Osteoblast (primary cell): ENCODE measurements at regions not wholly inside any gene's neighbourhood (a gene's known extent, or its start where the extent isn't known, plus 50 kb on each side); places are given as distances from the start of the nearest gene placed in this dataset.

ENCODE experiments used
- DNase-seq: peaks from one replicate; pipeline ENCODE4 v3.0.0; 2011; ENCODE audit warnings: low spot score, mixed read lengths; ENCODE audit not compliant: insufficient read length; ENCODE audit errors: missing footprints
- H2AFZ ChIP-seq: 2 replicates; pipeline ENCODE4 v1.6.0; 2011; ENCODE audit warnings: mild to moderate bottlenecking, low read length
- H3K27ac ChIP-seq: 2 replicates; pipeline ENCODE4 v1.5.1; 2011; ENCODE audit warnings: mild to moderate bottlenecking, low read depth, low read length, moderate library complexity
- H3K27me3 ChIP-seq: 2 replicates; pipeline ENCODE4 v1.6.0; 2012; ENCODE audit warnings: mild to moderate bottlenecking, control low read depth, inconsistent platforms, low read length, moderate library complexity; ENCODE audit not compliant: insufficient read depth
- H3K36me3 ChIP-seq: 2 replicates; pipeline ENCODE4 v1.5.1; 2011; ENCODE audit warnings: mild to moderate bottlenecking, low read length, control low read depth, moderate library complexity; ENCODE audit not compliant: insufficient read depth
- H3K4me1 ChIP-seq: 2 replicates; pipeline ENCODE4 v1.5.1; 2011; ENCODE audit warnings: mild to moderate bottlenecking, low read length, control low read depth, moderate library complexity; ENCODE audit not compliant: insufficient read depth
- H3K4me2 ChIP-seq: 2 replicates; pipeline ENCODE4 v1.6.0; 2011; ENCODE audit warnings: mild to moderate bottlenecking, low read length; ENCODE audit not compliant: insufficient read depth
- H3K4me3 ChIP-seq: fragments of 200-600 bp; sonication (generic); 3 replicates; pipeline ENCODE4 v1.5.1; 2012; ENCODE audit warnings: mild to moderate bottlenecking, low read length, inconsistent platforms; ENCODE audit not compliant: insufficient read depth
- H3K79me2 ChIP-seq: 2 replicates; pipeline ENCODE4 v1.6.0; 2012; ENCODE audit warnings: mild to moderate bottlenecking, low read length, control low read depth, inconsistent platforms; ENCODE audit not compliant: insufficient read depth
- H3K9me3 ChIP-seq: 2 replicates; pipeline ENCODE4 v1.5.1; 2011; ENCODE audit warnings: low read depth, low read length, control low read depth
- H4K20me1 ChIP-seq: 2 replicates; pipeline ENCODE4 v1.6.0; 2012; ENCODE audit warnings: mild to moderate bottlenecking, low read length, control low read depth; ENCODE audit not compliant: insufficient read depth
- TF ChIP-seq, protein P1 (sequence below): IDR thresholded peaks from 2 replicates; pipeline ENCODE4 v1.5.1; 2011; ENCODE audit warnings: mild to moderate bottlenecking, low read depth, low read length, moderate library complexity; ENCODE audit errors: extremely low read depth

DNA sequence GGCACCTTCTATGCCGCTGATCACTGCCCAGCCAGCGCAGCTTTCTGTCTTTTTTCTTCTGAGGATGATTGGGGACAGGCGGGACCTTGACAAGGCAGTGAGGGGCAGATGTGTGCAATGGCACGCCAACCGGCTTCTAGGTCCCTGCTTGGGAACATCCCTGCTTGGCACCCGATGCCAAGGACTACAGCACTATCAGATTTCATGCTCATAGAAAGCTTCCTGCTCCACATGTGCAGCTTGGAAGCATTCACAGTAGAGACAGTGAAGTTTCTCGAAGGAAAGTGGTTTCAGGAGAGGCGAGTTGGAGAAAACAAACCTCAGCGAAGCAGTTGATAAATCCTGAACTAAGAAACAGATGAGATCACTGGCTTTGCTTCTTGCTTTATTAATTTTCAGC is 267.5 kb upstream of the HABP2 start:
- no peaks in the 10 kb centered on the region for H3K79me2 ChIP-seq
- H2AFZ ChIP-seq, result no peak overlapping the region
- H3K27me3 ChIP-seq, result peaks cover 21% of the 10 kb centered on the region
- no peak for DNase-seq
- no peaks in the 10 kb centered on the region for H3K36me3 ChIP-seq
- H3K4me1 ChIP-seq, result no peaks in the 10 kb centered on the region
- H3K9me3 ChIP-seq, result no peaks in the 10 kb centered on the region
- TF ChIP-seq, protein P1, sequence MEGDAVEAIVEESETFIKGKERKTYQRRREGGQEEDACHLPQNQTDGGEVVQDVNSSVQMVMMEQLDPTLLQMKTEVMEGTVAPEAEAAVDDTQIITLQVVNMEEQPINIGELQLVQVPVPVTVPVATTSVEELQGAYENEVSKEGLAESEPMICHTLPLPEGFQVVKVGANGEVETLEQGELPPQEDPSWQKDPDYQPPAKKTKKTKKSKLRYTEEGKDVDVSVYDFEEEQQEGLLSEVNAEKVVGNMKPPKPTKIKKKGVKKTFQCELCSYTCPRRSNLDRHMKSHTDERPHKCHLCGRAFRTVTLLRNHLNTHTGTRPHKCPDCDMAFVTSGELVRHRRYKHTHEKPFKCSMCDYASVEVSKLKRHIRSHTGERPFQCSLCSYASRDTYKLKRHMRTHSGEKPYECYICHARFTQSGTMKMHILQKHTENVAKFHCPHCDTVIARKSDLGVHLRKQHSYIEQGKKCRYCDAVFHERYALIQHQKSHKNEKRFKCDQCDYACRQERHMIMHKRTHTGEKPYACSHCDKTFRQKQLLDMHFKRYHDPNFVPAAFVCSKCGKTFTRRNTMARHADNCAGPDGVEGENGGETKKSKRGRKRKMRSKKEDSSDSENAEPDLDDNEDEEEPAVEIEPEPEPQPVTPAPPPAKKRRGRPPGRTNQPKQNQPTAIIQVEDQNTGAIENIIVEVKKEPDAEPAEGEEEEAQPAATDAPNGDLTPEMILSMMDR, result no peak
- no peak overlapping the region for H3K27ac ChIP-seq
- no peak overlapping the region for H3K4me2 ChIP-seq
- H4K20me1 ChIP-seq, result no peaks in the 10 kb centered on the region
- H3K4me3 ChIP-seq, result no peak overlapping the region

DNA sequence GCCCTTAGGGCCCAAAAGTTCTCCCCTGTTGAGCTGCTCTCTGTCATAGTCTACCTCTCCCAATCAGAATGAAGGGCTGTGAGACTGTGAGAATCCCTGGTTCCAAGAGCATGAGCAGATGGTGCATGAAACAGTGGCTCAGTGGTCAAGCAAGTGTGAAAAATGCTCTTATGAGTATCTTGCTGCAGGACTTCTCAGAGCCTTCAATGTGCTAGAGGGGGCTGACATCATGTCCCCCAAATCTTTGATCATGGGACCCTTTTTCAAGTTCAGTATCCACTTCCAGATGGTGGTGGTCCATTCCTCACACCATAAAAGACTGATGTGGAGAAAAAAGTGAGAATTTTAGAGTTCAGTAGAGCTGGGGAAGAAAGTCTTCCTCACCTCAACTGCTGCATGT is 265.3 kb upstream of the HABP2 start:
- H3K4me2 ChIP-seq, result no peak overlapping the region
- H4K20me1 ChIP-seq, result no peaks in the 10 kb centered on the region
- no peaks in the 10 kb centered on the region for H3K36me3 ChIP-seq
- DNase-seq, result no peak
- H3K4me3 ChIP-seq, result no peak overlapping the region
- no peaks in the 10 kb centered on the region for H3K9me3 ChIP-seq
- peaks cover 8% of the 10 kb centered on the region for H3K27me3 ChIP-seq
- no peak overlapping the region for H2AFZ ChIP-seq
- H3K4me1 ChIP-seq, result no peaks in the 10 kb centered on the region
- H3K79me2 ChIP-seq, result no peaks in the 10 kb centered on the region
- TF ChIP-seq, protein P1, result no peak
- no peak overlapping the region for H3K27ac ChIP-seq

- TF ChIP-seq, protein P1, result no peak
- H3K4me1 ChIP-seq, result no peaks in the 10 kb centered on the region
- DNase-seq, result no peak
Observed at GRCh38 chr10:113290137-113290536, 262.7 kb upstream of the HABP2 start.

DNA sequence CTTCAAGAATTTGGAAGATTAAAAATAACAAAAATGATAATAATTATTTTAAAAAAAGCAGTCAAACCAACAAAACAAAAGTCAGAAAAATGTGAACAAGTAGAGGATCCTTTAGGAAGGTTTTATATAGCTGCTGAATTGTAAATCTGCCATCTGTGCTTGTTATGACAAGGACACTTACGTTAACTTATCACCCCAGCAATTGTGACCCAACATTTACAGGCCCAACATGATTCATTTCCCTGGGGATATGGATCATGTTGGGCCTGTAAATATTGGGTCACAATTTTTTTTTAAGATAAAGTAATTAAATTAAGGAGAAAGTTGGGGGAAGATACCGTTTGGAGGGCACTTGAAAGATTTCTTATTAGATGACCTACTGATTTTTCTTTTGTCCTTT is 261.4 kb upstream of the HABP2 start:
- Histone ChIP-seq H3K4me3 (no peak overlapping the region), H4K20me1 (no peaks in the 10 kb centered on the region), H3K4me2 (no peak overlapping the region), H3K4me1 (no peaks in the 10 kb centered on the region), H3K36me3 (no peaks in the 10 kb centered on the region), H3K9me3 (no peaks in the 10 kb centered on the region), H3K27ac (no peak overlapping the region), H3K27me3 (peaks cover 8% of the 10 kb centered on the region), H3K79me2 (no peaks in the 10 kb centered on the region), H2AFZ (no peak overlapping the region)
- TF ChIP-seq, protein P1, result no peak
- DNase-seq, result no peak

More at GRCh38 chr10:113290137-113290536, 262.7 kb upstream of the HABP2 start:
- no peak overlapping the region for H3K4me2 ChIP-seq
- no peak overlapping the region for H3K4me3 ChIP-seq
- no peak overlapping the region for H3K27ac ChIP-seq
- H4K20me1 ChIP-seq, result no peaks in the 10 kb centered on the region
- H3K79me2 ChIP-seq, result no peaks in the 10 kb centered on the region
- H3K36me3 ChIP-seq, result no peaks in the 10 kb centered on the region
- peaks cover 8% of the 10 kb centered on the region for H3K27me3 ChIP-seq
- no peak overlapping the region for H2AFZ ChIP-seq
- H3K9me3 ChIP-seq, result no peaks in the 10 kb centered on the region
